HEK293 (cell line): ENCODE measurements at regions not wholly inside any gene's neighbourhood (a gene's known extent, or its start where the extent isn't known, plus 50 kb on each side); places are given as distances from the start of the nearest gene placed in this dataset.

Source experiments
- PBX3 ChIP-seq: sonication (generic); formaldehyde crosslinking; IDR thresholded peaks from 2 replicates; pipeline ENCODE4 v1.8.1; 2022; ENCODE audit warnings: mild to moderate bottlenecking, moderate library complexity, missing genetic modification reagents
- ZBTB1 ChIP-seq: fragments of 450-650 bp; formaldehyde crosslinking; IDR thresholded peaks from 2 replicates; pipeline ENCODE4 v1.5.1; 2016; ENCODE audit warnings: missing biosample characterization, missing genetic modification characterization
- ZBTB11 ChIP-seq: fragments of 450-650 bp; formaldehyde crosslinking; conservative IDR thresholded peaks from 2 replicates; pipeline ENCODE4 v1.5.1; 2016; ENCODE audit warnings: low read depth, missing biosample characterization, missing genetic modification characterization
- ZBTB17 ChIP-seq: fragments of 450-650 bp; formaldehyde crosslinking; IDR thresholded peaks from 2 replicates; pipeline ENCODE4 v1.5.1; 2016; ENCODE audit warnings: missing biosample characterization, missing genetic modification characterization
- ZNF174 ChIP-seq: fragments of 450-650 bp; formaldehyde crosslinking; IDR thresholded peaks from 2 replicates; pipeline ENCODE4 v1.5.0; 2017; ENCODE audit warnings: missing biosample characterization, mild to moderate bottlenecking, missing genetic modification characterization
- ZNF302 ChIP-seq: fragments of 450-650 bp; formaldehyde crosslinking; IDR thresholded peaks from 2 replicates; pipeline ENCODE4 v1.5.1; 2016; ENCODE audit warnings: missing biosample characterization, missing genetic modification characterization, low read depth
- ZNF362 ChIP-seq: fragments of 450-650 bp; formaldehyde crosslinking; IDR thresholded peaks from 2 replicates; pipeline ENCODE4 v1.5.1; 2016; ENCODE audit warnings: missing biosample characterization, missing genetic modification characterization
- ZNF548 ChIP-seq: fragments of 450-650 bp; formaldehyde crosslinking; IDR thresholded peaks from 2 replicates; pipeline ENCODE4 v1.5.1; 2016; ENCODE audit warnings: missing biosample characterization, missing genetic modification characterization
- ZNF639 ChIP-seq: fragments of 450-650 bp; formaldehyde crosslinking; IDR thresholded peaks from 2 replicates; pipeline ENCODE4 v1.5.1; 2016; ENCODE audit warnings: missing biosample characterization, missing genetic modification characterization
- ZNF791 ChIP-seq: fragments of 450-650 bp; formaldehyde crosslinking; IDR thresholded peaks from 2 replicates; pipeline ENCODE4 v1.5.1; 2016; ENCODE audit warnings: missing biosample characterization, missing genetic modification characterization
- TF ChIP-seq, protein P1 (sequence below): fragments of 450-650 bp; formaldehyde crosslinking; IDR thresholded peaks from 2 replicates; pipeline ENCODE4 v1.5.1; 2017; ENCODE audit warnings: missing biosample characterization, missing genetic modification characterization
- TF ChIP-seq, protein P2 (sequence below): fragments of 450-650 bp; formaldehyde crosslinking; IDR thresholded peaks from 2 replicates; pipeline ENCODE4 v1.5.1; 2016; ENCODE audit warnings: missing biosample characterization, missing genetic modification characterization
- TF ChIP-seq, protein P3 (sequence below): fragments of 450-650 bp; formaldehyde crosslinking; IDR thresholded peaks from 2 replicates; pipeline ENCODE4 v1.5.1; 2016; ENCODE audit warnings: missing biosample characterization, missing genetic modification characterization, borderline replicate concordance
- TF ChIP-seq, protein P4 (sequence below): fragments of 450-650 bp; formaldehyde crosslinking; IDR thresholded peaks from 2 replicates; pipeline ENCODE4 v1.5.1; 2016; ENCODE audit warnings: missing biosample characterization, missing genetic modification characterization

GRCh38 chr14:61103541-61104339, 122.7 kb downstream of the SLC38A6 start:
- TF ChIP-seq, protein P1, sequence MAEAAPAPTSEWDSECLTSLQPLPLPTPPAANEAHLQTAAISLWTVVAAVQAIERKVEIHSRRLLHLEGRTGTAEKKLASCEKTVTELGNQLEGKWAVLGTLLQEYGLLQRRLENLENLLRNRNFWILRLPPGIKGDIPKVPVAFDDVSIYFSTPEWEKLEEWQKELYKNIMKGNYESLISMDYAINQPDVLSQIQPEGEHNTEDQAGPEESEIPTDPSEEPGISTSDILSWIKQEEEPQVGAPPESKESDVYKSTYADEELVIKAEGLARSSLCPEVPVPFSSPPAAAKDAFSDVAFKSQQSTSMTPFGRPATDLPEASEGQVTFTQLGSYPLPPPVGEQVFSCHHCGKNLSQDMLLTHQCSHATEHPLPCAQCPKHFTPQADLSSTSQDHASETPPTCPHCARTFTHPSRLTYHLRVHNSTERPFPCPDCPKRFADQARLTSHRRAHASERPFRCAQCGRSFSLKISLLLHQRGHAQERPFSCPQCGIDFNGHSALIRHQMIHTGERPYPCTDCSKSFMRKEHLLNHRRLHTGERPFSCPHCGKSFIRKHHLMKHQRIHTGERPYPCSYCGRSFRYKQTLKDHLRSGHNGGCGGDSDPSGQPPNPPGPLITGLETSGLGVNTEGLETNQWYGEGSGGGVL = peak; percentile 29; the same call in 1 of the 2 replicates
- TF ChIP-seq, protein P2, sequence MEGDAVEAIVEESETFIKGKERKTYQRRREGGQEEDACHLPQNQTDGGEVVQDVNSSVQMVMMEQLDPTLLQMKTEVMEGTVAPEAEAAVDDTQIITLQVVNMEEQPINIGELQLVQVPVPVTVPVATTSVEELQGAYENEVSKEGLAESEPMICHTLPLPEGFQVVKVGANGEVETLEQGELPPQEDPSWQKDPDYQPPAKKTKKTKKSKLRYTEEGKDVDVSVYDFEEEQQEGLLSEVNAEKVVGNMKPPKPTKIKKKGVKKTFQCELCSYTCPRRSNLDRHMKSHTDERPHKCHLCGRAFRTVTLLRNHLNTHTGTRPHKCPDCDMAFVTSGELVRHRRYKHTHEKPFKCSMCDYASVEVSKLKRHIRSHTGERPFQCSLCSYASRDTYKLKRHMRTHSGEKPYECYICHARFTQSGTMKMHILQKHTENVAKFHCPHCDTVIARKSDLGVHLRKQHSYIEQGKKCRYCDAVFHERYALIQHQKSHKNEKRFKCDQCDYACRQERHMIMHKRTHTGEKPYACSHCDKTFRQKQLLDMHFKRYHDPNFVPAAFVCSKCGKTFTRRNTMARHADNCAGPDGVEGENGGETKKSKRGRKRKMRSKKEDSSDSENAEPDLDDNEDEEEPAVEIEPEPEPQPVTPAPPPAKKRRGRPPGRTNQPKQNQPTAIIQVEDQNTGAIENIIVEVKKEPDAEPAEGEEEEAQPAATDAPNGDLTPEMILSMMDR (tag by site-specific recombination) = no peak
- TF ChIP-seq ZNF548 (tag by site-specific recombination) = no peak
- TF ChIP-seq ZBTB17 (tag by site-specific recombination) = no peak
- no peak for TF ChIP-seq ZNF174
- TF ChIP-seq, protein P3, sequence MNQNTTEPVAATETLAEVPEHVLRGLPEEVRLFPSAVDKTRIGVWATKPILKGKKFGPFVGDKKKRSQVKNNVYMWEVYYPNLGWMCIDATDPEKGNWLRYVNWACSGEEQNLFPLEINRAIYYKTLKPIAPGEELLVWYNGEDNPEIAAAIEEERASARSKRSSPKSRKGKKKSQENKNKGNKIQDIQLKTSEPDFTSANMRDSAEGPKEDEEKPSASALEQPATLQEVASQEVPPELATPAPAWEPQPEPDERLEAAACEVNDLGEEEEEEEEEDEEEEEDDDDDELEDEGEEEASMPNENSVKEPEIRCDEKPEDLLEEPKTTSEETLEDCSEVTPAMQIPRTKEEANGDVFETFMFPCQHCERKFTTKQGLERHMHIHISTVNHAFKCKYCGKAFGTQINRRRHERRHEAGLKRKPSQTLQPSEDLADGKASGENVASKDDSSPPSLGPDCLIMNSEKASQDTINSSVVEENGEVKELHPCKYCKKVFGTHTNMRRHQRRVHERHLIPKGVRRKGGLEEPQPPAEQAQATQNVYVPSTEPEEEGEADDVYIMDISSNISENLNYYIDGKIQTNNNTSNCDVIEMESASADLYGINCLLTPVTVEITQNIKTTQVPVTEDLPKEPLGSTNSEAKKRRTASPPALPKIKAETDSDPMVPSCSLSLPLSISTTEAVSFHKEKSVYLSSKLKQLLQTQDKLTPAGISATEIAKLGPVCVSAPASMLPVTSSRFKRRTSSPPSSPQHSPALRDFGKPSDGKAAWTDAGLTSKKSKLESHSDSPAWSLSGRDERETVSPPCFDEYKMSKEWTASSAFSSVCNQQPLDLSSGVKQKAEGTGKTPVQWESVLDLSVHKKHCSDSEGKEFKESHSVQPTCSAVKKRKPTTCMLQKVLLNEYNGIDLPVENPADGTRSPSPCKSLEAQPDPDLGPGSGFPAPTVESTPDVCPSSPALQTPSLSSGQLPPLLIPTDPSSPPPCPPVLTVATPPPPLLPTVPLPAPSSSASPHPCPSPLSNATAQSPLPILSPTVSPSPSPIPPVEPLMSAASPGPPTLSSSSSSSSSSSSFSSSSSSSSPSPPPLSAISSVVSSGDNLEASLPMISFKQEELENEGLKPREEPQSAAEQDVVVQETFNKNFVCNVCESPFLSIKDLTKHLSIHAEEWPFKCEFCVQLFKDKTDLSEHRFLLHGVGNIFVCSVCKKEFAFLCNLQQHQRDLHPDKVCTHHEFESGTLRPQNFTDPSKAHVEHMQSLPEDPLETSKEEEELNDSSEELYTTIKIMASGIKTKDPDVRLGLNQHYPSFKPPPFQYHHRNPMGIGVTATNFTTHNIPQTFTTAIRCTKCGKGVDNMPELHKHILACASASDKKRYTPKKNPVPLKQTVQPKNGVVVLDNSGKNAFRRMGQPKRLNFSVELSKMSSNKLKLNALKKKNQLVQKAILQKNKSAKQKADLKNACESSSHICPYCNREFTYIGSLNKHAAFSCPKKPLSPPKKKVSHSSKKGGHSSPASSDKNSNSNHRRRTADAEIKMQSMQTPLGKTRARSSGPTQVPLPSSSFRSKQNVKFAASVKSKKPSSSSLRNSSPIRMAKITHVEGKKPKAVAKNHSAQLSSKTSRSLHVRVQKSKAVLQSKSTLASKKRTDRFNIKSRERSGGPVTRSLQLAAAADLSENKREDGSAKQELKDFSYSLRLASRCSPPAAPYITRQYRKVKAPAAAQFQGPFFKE (tag by site-specific recombination) = no peak
- TF ChIP-seq ZNF791 = no peak
- no peak for TF ChIP-seq ZNF302 (tag by site-specific recombination)
- TF ChIP-seq, protein P4, sequence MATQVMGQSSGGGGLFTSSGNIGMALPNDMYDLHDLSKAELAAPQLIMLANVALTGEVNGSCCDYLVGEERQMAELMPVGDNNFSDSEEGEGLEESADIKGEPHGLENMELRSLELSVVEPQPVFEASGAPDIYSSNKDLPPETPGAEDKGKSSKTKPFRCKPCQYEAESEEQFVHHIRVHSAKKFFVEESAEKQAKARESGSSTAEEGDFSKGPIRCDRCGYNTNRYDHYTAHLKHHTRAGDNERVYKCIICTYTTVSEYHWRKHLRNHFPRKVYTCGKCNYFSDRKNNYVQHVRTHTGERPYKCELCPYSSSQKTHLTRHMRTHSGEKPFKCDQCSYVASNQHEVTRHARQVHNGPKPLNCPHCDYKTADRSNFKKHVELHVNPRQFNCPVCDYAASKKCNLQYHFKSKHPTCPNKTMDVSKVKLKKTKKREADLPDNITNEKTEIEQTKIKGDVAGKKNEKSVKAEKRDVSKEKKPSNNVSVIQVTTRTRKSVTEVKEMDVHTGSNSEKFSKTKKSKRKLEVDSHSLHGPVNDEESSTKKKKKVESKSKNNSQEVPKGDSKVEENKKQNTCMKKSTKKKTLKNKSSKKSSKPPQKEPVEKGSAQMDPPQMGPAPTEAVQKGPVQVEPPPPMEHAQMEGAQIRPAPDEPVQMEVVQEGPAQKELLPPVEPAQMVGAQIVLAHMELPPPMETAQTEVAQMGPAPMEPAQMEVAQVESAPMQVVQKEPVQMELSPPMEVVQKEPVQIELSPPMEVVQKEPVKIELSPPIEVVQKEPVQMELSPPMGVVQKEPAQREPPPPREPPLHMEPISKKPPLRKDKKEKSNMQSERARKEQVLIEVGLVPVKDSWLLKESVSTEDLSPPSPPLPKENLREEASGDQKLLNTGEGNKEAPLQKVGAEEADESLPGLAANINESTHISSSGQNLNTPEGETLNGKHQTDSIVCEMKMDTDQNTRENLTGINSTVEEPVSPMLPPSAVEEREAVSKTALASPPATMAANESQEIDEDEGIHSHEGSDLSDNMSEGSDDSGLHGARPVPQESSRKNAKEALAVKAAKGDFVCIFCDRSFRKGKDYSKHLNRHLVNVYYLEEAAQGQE (tag by site-specific recombination) = no peak
- TF ChIP-seq ZNF362 (tag by site-specific recombination) = no peak
- no peak for TF ChIP-seq ZNF639
- TF ChIP-seq PBX3 (CRISPR knock-in tag) = no peak
- no peak for TF ChIP-seq ZBTB1 (tag by site-specific recombination)
- no peak for TF ChIP-seq ZBTB11 (tag by site-specific recombination)
